ENCODE measurements at regions not wholly inside any gene's neighbourhood (a gene's known extent, or its start where the extent isn't known, plus 50 kb on each side); places are given as distances from the start of the nearest gene placed in this dataset.

DNA sequence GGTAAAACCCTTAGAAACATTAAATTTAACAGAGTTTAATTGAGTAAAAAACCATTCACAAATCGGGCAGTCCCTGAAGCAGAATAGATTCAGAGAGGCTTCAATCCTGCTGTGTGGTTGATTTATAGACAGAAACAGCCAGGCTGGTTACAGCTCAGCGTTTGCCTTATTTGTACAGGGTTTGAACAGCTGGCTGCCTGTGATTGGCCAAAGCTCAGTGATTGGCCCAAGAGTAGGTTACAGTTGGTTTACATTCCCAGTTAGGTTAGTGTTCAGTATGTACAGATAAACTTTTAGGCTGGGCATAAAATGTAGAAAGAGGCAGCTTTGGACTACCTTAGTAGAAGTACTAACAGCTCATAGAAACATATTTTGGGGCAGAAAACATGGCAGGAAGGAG lies 210.4 kb upstream of the ELAC2 start:
- H3K36me3 ChIP-seq = no peaks in the 10 kb centered on the region
- intact Hi-C loops (cut with DNase I) = no loop called here
- no peaks in the 10 kb centered on the region for H3K9me3 ChIP-seq
- H3K27me3 ChIP-seq = no peaks in the 10 kb centered on the region
- DNase-seq = no peak
- H3K4me1 ChIP-seq = no peaks in the 10 kb centered on the region
- H3K27ac ChIP-seq = no peak overlapping the region
- 43 to 54% methylated on average over 2 of the region's 2 CpGs for WGBS, 2 donors
- TF ChIP-seq POLR2A (IDR thresholded peaks at IDR 0.05) (no peak), CTCF (IDR thresholded peaks at IDR 0.05) (no peak)
- H3K4me3 ChIP-seq = no peak overlapping the region

DNA sequence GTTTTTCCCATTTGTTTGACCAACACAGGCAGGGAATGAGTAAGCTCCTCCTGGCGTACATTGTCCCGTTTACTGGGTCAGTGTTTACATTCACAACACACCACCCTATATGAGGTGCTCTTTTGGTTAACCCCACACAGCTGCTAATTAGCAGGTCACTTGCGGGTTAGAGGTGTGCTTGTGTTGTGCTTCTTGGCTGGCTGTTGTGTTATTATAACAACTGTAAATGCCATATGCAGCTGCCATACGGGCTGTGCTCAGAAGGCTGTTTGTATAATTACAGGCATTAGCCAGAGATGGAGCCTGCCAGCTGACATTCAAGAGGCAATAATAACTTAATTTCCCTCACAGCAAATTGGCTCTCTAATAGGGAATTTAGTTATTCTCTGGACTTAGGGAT lies 205.1 kb upstream of the ELAC2 start:
- Histone ChIP-seq H3K27me3 (no peaks in the 10 kb centered on the region), H3K27ac (no peak overlapping the region), H3K4me1 (no peaks in the 10 kb centered on the region), H3K4me3 (no peak overlapping the region), H3K9me3 (no peaks in the 10 kb centered on the region), H3K36me3 (no peaks in the 10 kb centered on the region)
- 19 to 46% methylated on average over 4 of the region's 4 CpGs for WGBS, 2 donors
- DNase-seq = no peak
- intact Hi-C loops (cut with DNase I) = no loop called here
- TF ChIP-seq POLR2A (IDR thresholded peaks at IDR 0.05) (no peak), CTCF (IDR thresholded peaks at IDR 0.05) (no peak)

- intact Hi-C loops (cut with DNase I) = no loop called here
- TF ChIP-seq POLR2A (IDR thresholded peaks at IDR 0.05) (no peak), CTCF (IDR thresholded peaks at IDR 0.05) (no peak)
- no peak for DNase-seq
- no peaks in the 10 kb centered on the region for H3K27me3 ChIP-seq
- no peaks in the 10 kb centered on the region for H3K36me3 ChIP-seq
- H3K4me3 ChIP-seq = no peak overlapping the region
- no peak overlapping the region for H3K27ac ChIP-seq
- H3K4me1 ChIP-seq = no peaks in the 10 kb centered on the region
- no peaks in the 10 kb centered on the region for H3K9me3 ChIP-seq
Observed at GRCh38 chr17:13212860-13213259, 195.0 kb upstream of the ELAC2 start.

GRCh38 chr17:13209081-13209480 lies 191.3 kb upstream of the ELAC2 start:
- Histone ChIP-seq H3K4me3 (no peak overlapping the region), H3K27me3 (no peaks in the 10 kb centered on the region), H3K4me1 (no peaks in the 10 kb centered on the region), H3K27ac (no peak overlapping the region), H3K36me3 (no peaks in the 10 kb centered on the region), H3K9me3 (peaks cover 0 to 3% (median 0%) of the 10 kb centered on the region in 3 donors)
- TF ChIP-seq CTCF (IDR thresholded peaks at IDR 0.05) (no peak), POLR2A (IDR thresholded peaks at IDR 0.05) (no peak)
- no peak for DNase-seq
- WGBS, 2 donors = 70% methylated on average over 3 of the region's 3 CpGs
- intact Hi-C loops (cut with DNase I) = no loop called here

GRCh38 chr17:13204607-13205237 lies 186.9 kb upstream of the ELAC2 start:
- Histone ChIP-seq H3K36me3 (no peaks in the 10 kb centered on the region), H3K9me3 (peaks cover 0 to 3% (median 0%) of the 10 kb centered on the region in 3 donors), H3K4me3 (no peak overlapping the region), H3K27ac (no peak overlapping the region), H3K4me1 (no peaks in the 10 kb centered on the region), H3K27me3 (no peaks in the 10 kb centered on the region)
- intact Hi-C loops (cut with DNase I) = no loop called here
- no peak for TF ChIP-seq POLR2A (IDR thresholded peaks at IDR 0.05)
- TF ChIP-seq CTCF (IDR thresholded peaks at IDR 0.05) = no peak
- no peak for DNase-seq
- WGBS, 2 donors = 60 to 64% methylated on average over 8 of the region's 8 CpGs

Measured in esophagus squamous epithelium (tissue), 5 donors.